K562 (cell line): ENCODE measurements at regions not wholly inside any gene's neighbourhood (a gene's known extent, or its start where the extent isn't known, plus 50 kb on each side); places are given as distances from the start of the nearest gene placed in this dataset.
"Not testable (repeated sequence)": the region's sequence is repeated elsewhere in the genome, so short reads cannot be mapped to it uniquely, and the experiment has no call there.

Source experiments
- ATAC-seq: fragments of 200-7000 bp; cut with Tn5 transposase; 3 replicates; pipeline ENCODE4 v1.9.1; 2020; ENCODE audit warnings: moderate library complexity
- BruUV-seq: library from RNA; stranded (reverse); fragments of 400-500 nt; replicated peaks from 2 replicates; lab custom pipeline; 2021; lab: Mats Ljungman, UMichigan
- CTCF ChIA-PET: fragments of 300-600 bp; formaldehyde crosslinking; extraction: SDS; loops from one replicate; lab custom pipeline; 2021; ENCODE audit warnings: low intra/inter-chr PET ratio; lab: Yijun Ruan, JAX
- POLR2A ChIA-PET: fragments of 300-600, 350-650 bp; sonication (Branson Sonifier 250); formaldehyde crosslinking; extraction: SDS; loops from one replicate; lab custom pipeline; 2021; ENCODE audit warnings: antibody characterized with exemption, inconsistent platforms; lab: Yijun Ruan, JAX
- DNase-seq, 4 experiments: peaks; one replicate each; pipeline versions ENCODE4 v3.0.0 to v3.0.0-alpha.2; 2011 to 2018; ENCODE audit warnings: low spot score in 3 of 4, mixed read lengths in 3 of 4; ENCODE audit errors: extremely low read depth in 1 of 4
- FAIRE-seq: peaks from 2 replicates; lab custom pipeline; 2011; peaks lifted over from hg19 to GRCh38; lab: Jason Lieb, UNC
- H2AFZ ChIP-seq: 2 replicates; pipeline ENCODE4 v1.6.0; 2011; ENCODE audit warnings: low read depth, low read length, control low read depth, inconsistent platforms
- H3K27ac ChIP-seq: fragments of 200-600 bp; 3 replicates; pipeline ENCODE4 v1.8.0; 2011; ENCODE audit warnings: low read depth, mild to moderate bottlenecking, control low read depth, inconsistent platforms, low read length, moderate library complexity, mixed read lengths; ENCODE audit errors: extremely low read depth
- H3K27me3 ChIP-seq, 2 experiments: fragments of 300-600 bp in 1 of 2; 2 replicates in 1 of 2; 3 replicates in 1 of 2; pipeline versions ENCODE4 v1.6.0 to v1.8.0; 2011; ENCODE audit warnings: inconsistent platforms in 2 of 2, low read length in 2 of 2, mild to moderate bottlenecking in 1 of 2, mixed read lengths in 1 of 2, moderate library complexity in 1 of 2; ENCODE audit not compliant: control insufficient read depth in 2 of 2, insufficient read depth in 2 of 2
- H3K36me3 ChIP-seq: fragments of 300-600 bp; 3 replicates; pipeline ENCODE4 v1.8.0; 2011; ENCODE audit warnings: mild to moderate bottlenecking, low read length, inconsistent platforms; ENCODE audit not compliant: control insufficient read depth, insufficient read depth
- H3K4me1 ChIP-seq, 2 experiments: fragments of 200-600 bp in 1 of 2; replicated peaks in 1 of 2; 2 replicates in 1 of 2; 3 replicates in 1 of 2; pipeline versions ENCODE4 v1.5.1 to v1.8.0; 2011; ENCODE audit warnings: inconsistent platforms in 2 of 2, low read length in 2 of 2, mild to moderate bottlenecking in 1 of 2, mixed read lengths in 1 of 2, moderate library complexity in 1 of 2; ENCODE audit not compliant: control insufficient read depth in 2 of 2, insufficient read depth in 2 of 2
- H3K4me2 ChIP-seq: 2 replicates; pipeline ENCODE4 v1.6.1; 2011; ENCODE audit warnings: low read length, control low read depth, inconsistent platforms, mixed read lengths; ENCODE audit not compliant: insufficient read depth
- H3K4me3 ChIP-seq: fragments of 200-600 bp; sonication (generic), shearing (Covaris generic); 2 replicates; pipeline ENCODE4 v1.5.1; 2016; ENCODE audit warnings: control low read depth, inconsistent platforms
- H3K79me2 ChIP-seq: fragments of 200-600 bp; 3 replicates; pipeline ENCODE4 v1.8.0; 2011; ENCODE audit warnings: low read length, inconsistent platforms; ENCODE audit not compliant: control insufficient read depth, insufficient read depth
- H3K9ac ChIP-seq, 2 experiments: 2 replicates each; pipeline versions ENCODE4 v1.6.0 to v1.6.1; 2011; ENCODE audit warnings: low read depth in 2 of 2, low read length in 2 of 2, control low read depth in 1 of 2, inconsistent platforms in 1 of 2, mild to moderate bottlenecking in 1 of 2, mixed read lengths in 1 of 2; ENCODE audit not compliant: insufficient read depth in 1 of 2
- H3K9me1 ChIP-seq: one replicate; pipeline ENCODE4 v1.6.0; 2011; ENCODE audit warnings: inconsistent platforms, mild to moderate bottlenecking, low read length, moderate library complexity; ENCODE audit not compliant: control insufficient read depth, insufficient read depth
- H3K9me3 ChIP-seq: replicated peaks from 2 replicates; pipeline ENCODE4 v1.5.1; 2011; ENCODE audit warnings: low read depth, low read length, inconsistent platforms; ENCODE audit not compliant: control insufficient read depth, insufficient read depth
- H4K20me1 ChIP-seq: replicated peaks from 2 replicates; pipeline ENCODE4 v1.6.1; 2011; ENCODE audit warnings: low read length, inconsistent platforms, mixed read lengths; ENCODE audit not compliant: control insufficient read depth, insufficient read depth
- ATF2 ChIP-seq: sonication (generic); formaldehyde crosslinking; IDR thresholded peaks from 2 replicates; pipeline ENCODE4 v1.8.1; 2022; ENCODE audit warnings: missing genetic modification reagents
- DEAF1 ChIP-seq: fragments of 450-650 bp; formaldehyde crosslinking; IDR thresholded peaks from 2 replicates; pipeline ENCODE4 v1.4.0; 2020; ENCODE audit warnings: mild to moderate bottlenecking, moderate library complexity
- ETV1 ChIP-seq: fragments of 450-650 bp; conservative IDR thresholded peaks from 2 replicates; pipeline ENCODE4 v1.6.1; 2016; ENCODE audit warnings: missing genetic modification characterization, control low read depth, low read depth, missing compliant biosample characterization
- HMBOX1 ChIP-seq: sonication (generic); IDR thresholded peaks from 2 replicates; pipeline ENCODE4 v1.6.1; 2016
- HMGN3 ChIP-seq: IDR thresholded peaks from 2 replicates; pipeline ENCODE4 v1.6.1; 2011; ENCODE audit warnings: borderline replicate concordance, low read depth, mild to moderate bottlenecking, mixed read lengths, low read length; ENCODE audit not compliant: insufficient read length; ENCODE audit errors: extremely low read depth
- HSF4 ChIP-seq: fragments of 250-450 bp; sonication (Bioruptor Pico); IDR thresholded peaks from 2 replicates; pipeline ENCODE4 v2.1.2; 2022; ENCODE audit warnings: mild to moderate bottlenecking, moderate library complexity, borderline replicate concordance
- ILK ChIP-seq: fragments of 450-650 bp; IDR thresholded peaks from 2 replicates; pipeline ENCODE4 v1.6.1; 2016; ENCODE audit warnings: missing genetic modification characterization, low read depth, mild to moderate bottlenecking, missing compliant biosample characterization, moderate library complexity, borderline replicate concordance
- MCM7 ChIP-seq, 2 experiments: fragments of 450-650 bp; IDR thresholded peaks; 2 replicates each; pipeline ENCODE4 v1.6.1; 2016 to 2018
- NFYB ChIP-seq: IDR thresholded peaks from 2 replicates; pipeline ENCODE4 v1.6.1; 2011; ENCODE audit warnings: mild to moderate bottlenecking, moderate library complexity; ENCODE audit not compliant: insufficient read length; ENCODE audit errors: extremely low read depth
- THAP7 ChIP-seq: fragments of 250-450 bp; sonication (Bioruptor Pico); IDR thresholded peaks from 2 replicates; pipeline ENCODE4 v1.5.0; 2021
- ZNF24 ChIP-seq: fragments of 450-650 bp; IDR thresholded peaks from 2 replicates; pipeline ENCODE4 v1.6.1; 2016
- ZNF316 ChIP-seq: fragments of 450-650 bp; IDR thresholded peaks from 2 replicates; pipeline ENCODE4 v1.6.1; 2016
- WGBS: fragments of 100-300 bp; shearing (Covaris generic); methylation state at CpG from one replicate; pipeline ENCODE4 v1.1.6; 2016; ENCODE audit warnings: low coverage, mixed read lengths; ENCODE audit not compliant: insufficient coverage; ENCODE audit errors: missing lambda C conversion rate; 5-methylcytosine and 5-hydroxymethylcytosine counted together
- in situ Hi-C: fragments of 300-500 bp; cut with MboI; formaldehyde crosslinking; loops from 4 replicates; pipeline ENCODE4 v1.15.0; 2018; ENCODE audit warnings: inconsistent platforms, mixed read lengths
- intact Hi-C: fragments of 100-400 bp; cut with micrococcal nuclease; formaldehyde crosslinking; loops from 2 replicates; pipeline ENCODE4 v1.14.2; 2022

- H3K36me3 ChIP-seq, H2AFZ ChIP-seq, H3K9me3 ChIP-seq, BruUV-seq, H3K79me2 ChIP-seq, H3K9me1 ChIP-seq, DNase-seq, in situ Hi-C loops, FAIRE-seq, H3K9ac ChIP-seq, H4K20me1 ChIP-seq, H3K27ac ChIP-seq, intact Hi-C loops, H3K4me2 ChIP-seq, ATAC-seq, H3K4me3 ChIP-seq, H3K4me1 ChIP-seq, CTCF ChIA-PET: not testable (repeated sequence)
- peak; percentile 65 for TF ChIP-seq ZNF316
- peak; percentile 51 for TF ChIP-seq NFYB
- POLR2A ChIA-PET, result interaction anchor here (0.7 to 0.8 kb wide), 2 partner anchors 10 to 23 kb away, joined by 3 to 4 read pairs; no protein-coding TSS in a partner anchor
- 7% methylated on average over 8 of the region's 8 CpGs for WGBS
- peaks cover 0 to 11% of the 10 kb centered on the region in 2 experiments; a peak in 1 of 5 replicates for H3K27me3 ChIP-seq
Measured at GRCh38 chr15:26114128-26114527, 251.0 kb upstream of the ATP10A start.

GRCh38 chr15:26113296-26113695 is 250.2 kb upstream of the ATP10A start:
- Histone ChIP-seq H3K4me2 (no peak overlapping the region), H3K36me3 (no peaks in the 10 kb centered on the region), H3K27ac (no peak overlapping the region), H3K9ac (no peak overlapping the region), H3K4me3 (no peak overlapping the region), H3K27me3 (peaks cover 0 to 11% of the 10 kb centered on the region in 2 experiments; a peak in 1 of 5 replicates), H4K20me1 (no peaks in the 10 kb centered on the region), H3K9me3 (no peaks in the 10 kb centered on the region), H2AFZ (no peak overlapping the region), H3K79me2 (no peaks in the 10 kb centered on the region), H3K9me1 (no peaks in the 10 kb centered on the region), H3K4me1 (no peaks in the 10 kb centered on the region)
- no TSS peak for BruUV-seq
- intact Hi-C loops, result no loop called here
- ChIA-PET POLR2A (no interaction called here), CTCF (no interaction called here)
- ATAC-seq (no peak), DNase-seq (no peak), FAIRE-seq (no peak)
- in situ Hi-C loops, result no loop called here
- 8% methylated on average over 10 of the region's 10 CpGs for WGBS
- TF ChIP-seq DEAF1 (CRISPR knock-in tag) (no peak), THAP7 (CRISPR knock-in tag) (no peak), HMGN3 (no peak), ILK (no peak), MCM7 (IDR thresholded peaks at IDR 0.05) (no peak), ZNF24 (no peak), HMBOX1 (no peak), ETV1 (tag) (no peak), ATF2 (no peak), HSF4 (CRISPR knock-in tag) (no peak)
